PFSK-1 (cell line): ENCODE measurements at regions not wholly inside any gene's neighbourhood (a gene's known extent, or its start where the extent isn't known, plus 50 kb on each side); places are given as distances from the start of the nearest gene placed in this dataset.

Source experiments
- FOXP2 ChIP-seq: optimal IDR thresholded peaks from 2 replicates; pipeline ENCODE3; 2011; ENCODE audit warnings: borderline replicate concordance, control low read depth, inconsistent platforms; ENCODE audit not compliant: insufficient read depth; ENCODE audit errors: extremely low read length, extremely low read depth
- POLR2AphosphoS5 ChIP-seq: IDR thresholded peaks from 2 replicates; pipeline ENCODE4 v1.6.1; 2012; ENCODE audit warnings: low read depth, mild to moderate bottlenecking, control low read depth, low read length, moderate library complexity
- SIN3A ChIP-seq: IDR thresholded peaks from 2 replicates; pipeline ENCODE4 v1.6.1; 2012; ENCODE audit warnings: mild to moderate bottlenecking, low read length, moderate library complexity, borderline replicate concordance; ENCODE audit not compliant: insufficient read depth
- TAF1 ChIP-seq: IDR thresholded peaks from 2 replicates; pipeline ENCODE4 v1.6.1; 2012; ENCODE audit warnings: low read length, control low read depth, borderline replicate concordance; ENCODE audit not compliant: insufficient read depth
- TF ChIP-seq, protein P1 (sequence below), 2 experiments: IDR thresholded peaks; 2 replicates each; pipeline versions ENCODE4 v1.6.1 to v1.8.0; 2011 to 2012; ENCODE audit warnings: low read depth in 2 of 2, low read length in 2 of 2, control low read depth in 1 of 2, inconsistent platforms in 1 of 2, mild to moderate bottlenecking in 1 of 2, moderate library complexity in 1 of 2; ENCODE audit not compliant: insufficient read depth in 1 of 2

DNA sequence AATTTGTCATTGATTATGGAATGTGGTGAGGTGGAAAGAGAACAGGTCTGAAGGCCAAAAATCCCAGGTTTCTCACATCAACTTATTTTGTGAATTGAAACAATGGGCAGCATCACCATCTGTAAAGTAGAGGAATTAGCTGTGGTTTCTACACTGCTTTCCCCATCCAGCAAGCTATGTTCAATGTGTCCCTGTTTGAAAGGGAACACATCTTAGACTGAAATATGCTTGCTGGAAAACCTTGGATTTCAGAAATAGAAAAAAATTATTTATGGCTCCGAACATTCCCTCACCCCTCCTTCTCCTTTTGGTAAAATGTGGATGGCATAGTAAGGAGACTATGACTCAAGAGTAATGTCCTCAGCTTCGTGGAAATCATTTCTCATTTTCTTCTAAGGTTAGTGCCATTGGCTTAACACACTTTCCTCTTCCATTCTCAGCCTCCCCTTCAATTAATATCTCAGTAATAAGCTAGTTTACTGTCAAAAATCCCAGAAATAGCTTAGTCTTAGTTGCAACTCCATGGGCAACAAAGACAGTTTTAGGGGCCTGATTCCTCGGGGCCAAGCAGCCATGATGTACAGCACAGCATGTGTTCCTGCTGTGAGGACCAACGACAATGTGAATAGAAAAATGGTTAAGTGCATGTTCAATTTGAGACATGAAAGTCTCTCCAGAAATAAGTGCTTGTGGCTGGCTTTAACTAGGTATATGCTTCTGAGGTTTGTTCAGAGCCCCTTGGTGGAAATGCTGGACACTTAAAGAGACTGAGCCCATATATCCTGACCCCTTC, 205.8 kb upstream of the SLC38A2 start:
- TF ChIP-seq FOXP2 (no peak), POLR2AphosphoS5 (no peak), TAF1 (no peak), SIN3A (no peak)
- TF ChIP-seq, protein P1, sequence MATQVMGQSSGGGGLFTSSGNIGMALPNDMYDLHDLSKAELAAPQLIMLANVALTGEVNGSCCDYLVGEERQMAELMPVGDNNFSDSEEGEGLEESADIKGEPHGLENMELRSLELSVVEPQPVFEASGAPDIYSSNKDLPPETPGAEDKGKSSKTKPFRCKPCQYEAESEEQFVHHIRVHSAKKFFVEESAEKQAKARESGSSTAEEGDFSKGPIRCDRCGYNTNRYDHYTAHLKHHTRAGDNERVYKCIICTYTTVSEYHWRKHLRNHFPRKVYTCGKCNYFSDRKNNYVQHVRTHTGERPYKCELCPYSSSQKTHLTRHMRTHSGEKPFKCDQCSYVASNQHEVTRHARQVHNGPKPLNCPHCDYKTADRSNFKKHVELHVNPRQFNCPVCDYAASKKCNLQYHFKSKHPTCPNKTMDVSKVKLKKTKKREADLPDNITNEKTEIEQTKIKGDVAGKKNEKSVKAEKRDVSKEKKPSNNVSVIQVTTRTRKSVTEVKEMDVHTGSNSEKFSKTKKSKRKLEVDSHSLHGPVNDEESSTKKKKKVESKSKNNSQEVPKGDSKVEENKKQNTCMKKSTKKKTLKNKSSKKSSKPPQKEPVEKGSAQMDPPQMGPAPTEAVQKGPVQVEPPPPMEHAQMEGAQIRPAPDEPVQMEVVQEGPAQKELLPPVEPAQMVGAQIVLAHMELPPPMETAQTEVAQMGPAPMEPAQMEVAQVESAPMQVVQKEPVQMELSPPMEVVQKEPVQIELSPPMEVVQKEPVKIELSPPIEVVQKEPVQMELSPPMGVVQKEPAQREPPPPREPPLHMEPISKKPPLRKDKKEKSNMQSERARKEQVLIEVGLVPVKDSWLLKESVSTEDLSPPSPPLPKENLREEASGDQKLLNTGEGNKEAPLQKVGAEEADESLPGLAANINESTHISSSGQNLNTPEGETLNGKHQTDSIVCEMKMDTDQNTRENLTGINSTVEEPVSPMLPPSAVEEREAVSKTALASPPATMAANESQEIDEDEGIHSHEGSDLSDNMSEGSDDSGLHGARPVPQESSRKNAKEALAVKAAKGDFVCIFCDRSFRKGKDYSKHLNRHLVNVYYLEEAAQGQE (IDR thresholded peaks at IDR 0.05; ENCODE audit: insufficient read depth in 1 of 2, low read depth in 2 of 2, low read length in 2 of 2): no peak

GRCh38 chr12:46577063-46577776, 204.6 kb upstream of the SLC38A2 start:
- no peak for TF ChIP-seq FOXP2
- TF ChIP-seq SIN3A: no peak
- TF ChIP-seq POLR2AphosphoS5: no peak
- TF ChIP-seq TAF1: no peak
- TF ChIP-seq, protein P1 (IDR thresholded peaks at IDR 0.05; ENCODE audit: insufficient read depth in 1 of 2, low read depth in 2 of 2, low read length in 2 of 2): no peak

GRCh38 chr12:46574847-46575246, 202.3 kb upstream of the SLC38A2 start:
- TF ChIP-seq SIN3A: no peak
- TF ChIP-seq, protein P1 (IDR thresholded peaks at IDR 0.05; ENCODE audit: insufficient read depth in 1 of 2, low read depth in 2 of 2, low read length in 2 of 2): no peak
- TF ChIP-seq TAF1: no peak
- TF ChIP-seq POLR2AphosphoS5: no peak
- TF ChIP-seq FOXP2: no peak

GRCh38 chr12:46573347-46573658, 200.7 kb upstream of the SLC38A2 start:
- TF ChIP-seq POLR2AphosphoS5: no peak
- no peak for TF ChIP-seq FOXP2
- TF ChIP-seq TAF1: no peak
- TF ChIP-seq, protein P1 (IDR thresholded peaks at IDR 0.05; ENCODE audit: insufficient read depth in 1 of 2, low read depth in 2 of 2, low read length in 2 of 2): no peak
- TF ChIP-seq SIN3A: no peak
